ENCODE measurements at regions not wholly inside any gene's neighbourhood (a gene's known extent, or its start where the extent isn't known, plus 50 kb on each side); places are given as distances from the start of the nearest gene placed in this dataset.

DNA sequence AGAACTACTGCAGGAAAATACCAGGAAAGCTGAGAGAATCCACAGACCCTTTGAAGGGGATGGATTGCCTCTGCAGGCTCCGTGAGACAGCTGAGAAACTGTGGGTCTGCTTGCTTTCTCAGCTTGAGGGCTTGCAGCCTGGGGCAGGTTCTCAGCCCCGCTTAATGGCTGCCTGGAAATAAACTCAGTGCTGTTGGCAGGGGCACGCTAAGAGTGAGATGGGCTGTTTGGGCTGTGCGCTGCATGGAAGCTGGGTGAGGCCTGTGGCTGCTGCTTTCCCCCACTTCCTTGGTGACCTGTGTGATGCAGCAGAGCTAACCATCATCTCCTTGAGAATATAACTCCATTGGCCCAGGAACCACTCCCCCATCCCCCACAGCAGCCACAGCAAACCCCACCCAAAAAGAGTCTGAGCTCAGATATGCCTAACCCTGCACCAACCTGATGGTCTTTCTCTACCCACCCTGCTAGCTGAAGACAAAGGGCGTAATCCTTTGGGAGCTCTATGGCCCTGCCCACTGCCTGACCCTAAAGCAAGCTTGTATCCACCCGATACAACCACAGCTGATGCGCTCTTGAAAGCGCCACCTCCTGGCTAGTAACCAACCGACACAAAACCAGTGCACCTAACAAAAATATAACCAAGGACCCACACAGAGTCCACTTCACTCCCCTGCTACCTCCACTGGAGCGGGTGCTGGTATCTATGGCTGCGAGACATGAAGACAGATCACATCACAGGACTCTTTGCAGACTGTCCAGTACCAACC is 800.6 kb upstream of the MAP3K7 start:
- no peaks in the 10 kb centered on the region for H3K36me3 ChIP-seq
- TF ChIP-seq, protein P1, sequence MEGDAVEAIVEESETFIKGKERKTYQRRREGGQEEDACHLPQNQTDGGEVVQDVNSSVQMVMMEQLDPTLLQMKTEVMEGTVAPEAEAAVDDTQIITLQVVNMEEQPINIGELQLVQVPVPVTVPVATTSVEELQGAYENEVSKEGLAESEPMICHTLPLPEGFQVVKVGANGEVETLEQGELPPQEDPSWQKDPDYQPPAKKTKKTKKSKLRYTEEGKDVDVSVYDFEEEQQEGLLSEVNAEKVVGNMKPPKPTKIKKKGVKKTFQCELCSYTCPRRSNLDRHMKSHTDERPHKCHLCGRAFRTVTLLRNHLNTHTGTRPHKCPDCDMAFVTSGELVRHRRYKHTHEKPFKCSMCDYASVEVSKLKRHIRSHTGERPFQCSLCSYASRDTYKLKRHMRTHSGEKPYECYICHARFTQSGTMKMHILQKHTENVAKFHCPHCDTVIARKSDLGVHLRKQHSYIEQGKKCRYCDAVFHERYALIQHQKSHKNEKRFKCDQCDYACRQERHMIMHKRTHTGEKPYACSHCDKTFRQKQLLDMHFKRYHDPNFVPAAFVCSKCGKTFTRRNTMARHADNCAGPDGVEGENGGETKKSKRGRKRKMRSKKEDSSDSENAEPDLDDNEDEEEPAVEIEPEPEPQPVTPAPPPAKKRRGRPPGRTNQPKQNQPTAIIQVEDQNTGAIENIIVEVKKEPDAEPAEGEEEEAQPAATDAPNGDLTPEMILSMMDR (IDR thresholded peaks at IDR 0.05) = no peak
- TF ChIP-seq EP300 (IDR thresholded peaks at IDR 0.05) = no peak
- no peak for TF ChIP-seq POLR2A (IDR thresholded peaks at IDR 0.05)
- TF ChIP-seq POLR2AphosphoS5 (IDR thresholded peaks at IDR 0.05) = no peak
- DNase-seq = no peak
- no peak overlapping the region for H3K4me3 ChIP-seq
- 78 to 82% methylated on average over 10 to 11 of the region's 11 CpGs for WGBS, 2 donors
- no peak overlapping the region for H3K27ac ChIP-seq
- peak in 1 of 2 donors; percentile 28 for ATAC-seq (ENCODE audit: low FRiP score in 2 of 2)
- H3K4me1 ChIP-seq = no peaks in the 10 kb centered on the region
- no peaks in the 10 kb centered on the region for H3K27me3 ChIP-seq
- no peaks in the 10 kb centered on the region for H3K9me3 ChIP-seq

- TF ChIP-seq POLR2AphosphoS5 (IDR thresholded peaks at IDR 0.05) (no peak), POLR2A (IDR thresholded peaks at IDR 0.05) (no peak), EP300 (IDR thresholded peaks at IDR 0.05) (no peak)
- TF ChIP-seq, protein P1 (IDR thresholded peaks at IDR 0.05) = no peak
- Histone ChIP-seq H3K36me3 (no peaks in the 10 kb centered on the region), H3K4me3 (no peak overlapping the region), H3K4me1 (no peaks in the 10 kb centered on the region), H3K9me3 (no peaks in the 10 kb centered on the region), H3K27me3 (no peaks in the 10 kb centered on the region), H3K27ac (no peak overlapping the region)
- no peak for DNase-seq
- 88 to 94% methylated on average over 1 of the region's 1 CpG for WGBS, 2 donors
- ATAC-seq (ENCODE audit: low FRiP score in 2 of 2) = no peak
Measured at GRCh38 chr6:91386204-91386603, 799.3 kb upstream of the MAP3K7 start.

GRCh38 chr6:91383207-91383606 is 796.3 kb upstream of the MAP3K7 start:
- Histone ChIP-seq H3K27ac (no peak overlapping the region), H3K4me1 (no peaks in the 10 kb centered on the region), H3K4me3 (no peak overlapping the region), H3K27me3 (no peaks in the 10 kb centered on the region), H3K36me3 (no peaks in the 10 kb centered on the region), H3K9me3 (no peaks in the 10 kb centered on the region)
- ATAC-seq (ENCODE audit: low FRiP score in 2 of 2) (no peak), DNase-seq (no peak)
- 67 to 72% methylated on average over 3 of the region's 3 CpGs for WGBS, 2 donors
- no peak for TF ChIP-seq POLR2A (IDR thresholded peaks at IDR 0.05)
- TF ChIP-seq, protein P1 (IDR thresholded peaks at IDR 0.05) = no peak
- TF ChIP-seq EP300 (IDR thresholded peaks at IDR 0.05) = no peak
- TF ChIP-seq POLR2AphosphoS5 (IDR thresholded peaks at IDR 0.05) = no peak

DNA sequence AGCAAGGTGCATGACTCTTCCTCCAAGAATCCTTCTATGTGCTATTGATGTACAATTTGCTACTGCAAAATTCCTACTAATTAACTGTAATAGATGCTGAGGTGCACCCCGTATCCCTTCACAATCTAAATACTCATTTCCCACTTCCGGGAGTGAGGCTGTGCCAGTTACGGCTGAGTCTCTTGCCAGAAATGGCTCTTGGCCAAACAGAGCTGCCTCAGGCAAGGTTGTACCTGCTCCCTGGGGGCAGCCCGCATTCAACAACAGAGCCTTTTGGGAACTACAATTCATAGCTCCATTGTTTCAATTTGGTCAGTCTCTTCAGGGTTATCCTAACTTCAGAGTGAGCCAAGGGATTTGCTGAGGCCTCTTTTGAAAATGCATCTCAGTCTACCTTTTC is 789.8 kb upstream of the MAP3K7 start:
- Histone ChIP-seq H3K4me3 (no peak overlapping the region), H3K36me3 (no peaks in the 10 kb centered on the region), H3K27ac (no peak overlapping the region), H3K27me3 (no peaks in the 10 kb centered on the region), H3K4me1 (no peaks in the 10 kb centered on the region), H3K9me3 (no peaks in the 10 kb centered on the region)
- 53 to 66% methylated on average over 4 of the region's 4 CpGs for WGBS, 2 donors
- no peak for DNase-seq
- no peak for ATAC-seq (ENCODE audit: low FRiP score in 2 of 2)
- no peak for TF ChIP-seq POLR2A (IDR thresholded peaks at IDR 0.05)
- no peak for TF ChIP-seq POLR2AphosphoS5 (IDR thresholded peaks at IDR 0.05)
- no peak for TF ChIP-seq EP300 (IDR thresholded peaks at IDR 0.05)
- TF ChIP-seq, protein P1 (IDR thresholded peaks at IDR 0.05) = no peak

DNA sequence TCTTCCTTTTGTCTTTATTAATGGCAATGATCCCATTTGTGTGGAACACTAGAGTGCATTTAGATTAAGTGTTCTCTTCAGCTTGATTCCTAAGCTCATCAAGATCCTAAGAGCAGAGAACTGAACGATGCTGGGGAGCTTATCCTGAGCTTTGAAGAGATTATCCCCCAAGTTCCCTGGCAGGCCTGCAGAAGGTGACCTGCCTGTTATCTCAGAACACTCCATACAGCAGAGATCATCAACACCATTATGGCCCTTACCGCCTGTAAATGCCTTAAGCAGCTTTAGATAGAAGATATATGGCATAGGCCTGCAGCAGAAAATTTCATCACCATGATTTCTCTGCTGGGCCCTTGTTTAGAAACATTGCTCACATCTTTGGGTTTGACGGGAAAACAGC is 779.9 kb upstream of the MAP3K7 start:
- ATAC-seq (ENCODE audit: low FRiP score in 2 of 2) = no peak
- H3K27me3 ChIP-seq = no peaks in the 10 kb centered on the region
- no peak for DNase-seq
- TF ChIP-seq, protein P1 (IDR thresholded peaks at IDR 0.05) = no peak
- TF ChIP-seq EP300 (IDR thresholded peaks at IDR 0.05) (no peak), POLR2AphosphoS5 (IDR thresholded peaks at IDR 0.05) (no peak), POLR2A (IDR thresholded peaks at IDR 0.05) (no peak)
- no peaks in the 10 kb centered on the region for H3K36me3 ChIP-seq
- no peak overlapping the region for H3K27ac ChIP-seq
- no peaks in the 10 kb centered on the region for H3K4me1 ChIP-seq
- no peak overlapping the region for H3K4me3 ChIP-seq
- H3K9me3 ChIP-seq = peaks cover 0 to 3% (median 2%) of the 10 kb centered on the region in 4 donors
- WGBS, 2 donors = 74 to 78% methylated on average over 3 of the region's 3 CpGs

Measured in upper lobe of left lung (tissue), 6 donors.